GM18499 (cell line): ENCODE measurements at regions not wholly inside any gene's neighbourhood (a gene's known extent, or its start where the extent isn't known, plus 50 kb on each side); places are given as distances from the start of the nearest gene placed in this dataset.

ENCODE experiments used
- ATAC-seq: cut with Tn5 transposase; IDR thresholded peaks from one replicate; pipeline ENCODE4 v1.9.1; 2021; ENCODE audit warnings: moderate number of reproducible peaks; ENCODE audit not compliant: insufficient read depth, unreplicated experiment

- ATAC-seq, result no peak
Observed at GRCh38 chr3:30162579-30162978, 443.8 kb upstream of the TGFBR2 start.

- no peak for ATAC-seq
Observed at GRCh38 chr3:30166535-30166934, 439.9 kb upstream of the TGFBR2 start.

GRCh38 chr3:30167541-30168011, 438.8 kb upstream of the TGFBR2 start:
- no peak for ATAC-seq

GRCh38 chr3:30169487-30169886, 436.9 kb upstream of the TGFBR2 start:
- ATAC-seq, result no peak

- no peak for ATAC-seq
Observed at GRCh38 chr3:30170681-30171438, 435.5 kb upstream of the TGFBR2 start.

GRCh38 chr3:30174357-30174756, 432.0 kb upstream of the TGFBR2 start:
- ATAC-seq, result no peak

- no peak for ATAC-seq
Observed at GRCh38 chr3:30180310-30181177, 425.9 kb upstream of the TGFBR2 start.

- ATAC-seq, result no peak
Observed at GRCh38 chr3:30181178-30181465, 425.3 kb upstream of the TGFBR2 start.

GRCh38 chr3:30181581-30181980, 424.8 kb upstream of the TGFBR2 start:
- ATAC-seq, result no peak

- ATAC-seq, result no peak
Observed at GRCh38 chr3:30183421-30183820, 423.0 kb upstream of the TGFBR2 start.

- no peak for ATAC-seq
Observed at GRCh38 chr3:30184091-30184810, 422.1 kb upstream of the TGFBR2 start.

GRCh38 chr3:30185872-30186271, 420.5 kb upstream of the TGFBR2 start:
- no peak for ATAC-seq

GRCh38 chr3:30186741-30187219, 419.6 kb upstream of the TGFBR2 start:
- ATAC-seq, result no peak

GRCh38 chr3:30187366-30187765, 419.0 kb upstream of the TGFBR2 start:
- no peak for ATAC-seq

- ATAC-seq, result no peak
Observed at GRCh38 chr3:30188713-30189112, 417.7 kb upstream of the TGFBR2 start.

- no peak for ATAC-seq
Observed at GRCh38 chr3:30189900-30190299, 416.5 kb upstream of the TGFBR2 start.

GRCh38 chr3:30193625-30194044, 412.8 kb upstream of the TGFBR2 start:
- no peak for ATAC-seq

GRCh38 chr3:30195352-30195751, 411.0 kb upstream of the TGFBR2 start:
- no peak for ATAC-seq

- ATAC-seq, result no peak
Observed at GRCh38 chr3:30198162-30198561, 408.2 kb upstream of the TGFBR2 start.

- no peak for ATAC-seq
Observed at GRCh38 chr3:30199096-30199759, 407.2 kb upstream of the TGFBR2 start.
